TTC549 (cell line): ENCODE measurements at regions not wholly inside any gene's neighbourhood (a gene's known extent, or its start where the extent isn't known, plus 50 kb on each side); places are given as distances from the start of the nearest gene placed in this dataset.
"Not testable (repeated sequence)": the region's sequence is repeated elsewhere in the genome, so short reads cannot be mapped to it uniquely, and the experiment has no call there.

Experiments
- FAIRE-seq: peaks from 2 replicates; lab custom pipeline; 2012; peaks lifted over from hg19 to GRCh38; lab: Jason Lieb, UNC

DNA sequence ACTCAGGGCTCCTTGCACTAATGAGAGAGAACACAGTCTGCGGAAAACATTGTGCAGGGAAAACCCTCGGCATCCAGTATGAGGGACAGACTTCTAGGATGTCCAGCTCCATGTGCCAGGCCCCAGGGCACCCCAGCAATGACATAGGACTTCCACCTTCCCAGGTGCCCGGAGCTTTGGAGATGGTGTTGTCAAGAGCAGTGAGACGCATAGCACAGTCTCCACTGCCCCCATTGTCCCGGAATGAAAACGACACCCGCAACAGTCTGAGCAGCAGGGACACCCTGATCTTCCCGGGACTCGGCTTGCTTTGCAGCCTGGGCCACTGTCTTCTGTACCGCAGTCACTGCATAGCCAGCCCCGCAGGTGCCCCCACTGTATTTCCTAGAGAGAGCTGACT is 339.2 kb upstream of the ADARB2 start:
- no peak for FAIRE-seq

DNA sequence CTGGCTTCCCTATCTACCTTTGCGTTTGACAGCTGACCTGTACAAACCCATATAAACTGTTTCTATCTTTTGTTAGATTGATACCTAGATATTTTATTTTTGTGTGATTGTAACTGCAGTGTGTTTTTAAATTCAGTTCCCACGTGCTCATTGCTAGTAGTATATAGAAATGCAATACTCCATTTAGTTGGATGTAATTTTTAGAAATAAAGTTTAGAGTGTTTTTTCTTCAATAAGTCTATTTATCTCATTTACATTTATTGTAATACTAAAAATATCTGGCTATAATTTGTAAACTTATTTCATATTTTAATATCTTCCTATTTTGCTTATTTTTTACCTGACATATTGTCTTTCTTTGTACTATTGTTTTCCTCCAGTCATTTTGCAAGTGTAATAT is 329.7 kb upstream of the ADARB2 start:
- FAIRE-seq: no peak

DNA sequence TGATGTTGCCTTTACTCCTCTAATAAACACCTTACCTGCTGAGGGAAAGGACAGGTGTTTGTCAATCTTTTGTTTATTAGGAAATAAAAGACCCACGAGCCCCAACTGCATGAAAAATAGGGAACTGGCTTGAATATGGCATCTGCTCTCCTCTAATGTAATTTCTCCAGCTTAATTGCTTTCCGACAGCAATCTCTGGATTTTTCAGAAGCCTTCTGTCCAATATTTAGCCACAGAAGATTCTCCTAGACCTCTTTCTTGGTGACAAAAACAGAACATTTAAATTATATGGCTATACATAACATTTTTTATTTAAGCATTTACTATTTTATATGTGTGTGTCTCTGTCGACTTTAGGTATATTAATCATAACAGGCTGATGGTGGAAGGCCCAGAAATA is 317.4 kb upstream of the ADARB2 start:
- no peak for FAIRE-seq

DNA sequence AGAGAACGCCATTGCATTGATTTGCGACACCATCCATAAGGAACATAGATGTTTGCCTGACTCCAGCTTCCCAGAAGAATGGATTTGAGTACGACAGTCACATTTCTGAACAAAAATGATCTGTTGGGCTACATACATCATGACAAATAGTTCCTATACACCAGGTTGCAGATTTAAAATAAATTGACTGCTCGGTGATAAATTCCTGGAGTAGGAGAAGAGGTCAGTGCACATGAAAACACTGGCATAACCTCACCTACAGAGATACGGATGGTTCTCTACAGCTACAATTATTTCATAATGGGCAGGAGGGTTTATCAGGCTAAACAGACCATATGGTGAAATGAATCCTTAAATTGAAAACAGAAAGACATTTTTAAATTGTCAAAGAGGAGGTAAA is 316.5 kb upstream of the ADARB2 start:
- FAIRE-seq: no peak

DNA sequence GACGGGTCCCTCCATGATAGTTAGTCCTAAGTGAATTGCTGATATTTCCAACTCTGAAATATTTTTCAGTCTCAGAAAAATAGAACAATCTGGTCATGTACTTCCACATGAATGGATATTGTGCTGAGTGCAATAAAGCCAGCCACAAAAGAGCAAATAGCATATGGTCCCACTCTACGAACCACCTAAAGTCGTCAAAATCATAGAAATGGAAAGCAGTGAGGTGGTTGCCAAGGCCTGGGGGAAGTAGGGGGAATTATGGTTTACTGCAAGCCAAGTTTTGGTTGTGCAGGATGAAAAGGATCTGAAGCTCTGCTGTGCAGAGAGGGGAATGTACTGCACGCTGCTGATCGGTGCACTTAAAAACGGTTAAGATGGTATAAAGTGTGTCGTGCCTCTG is 313.8 kb upstream of the ADARB2 start:
- no peak for FAIRE-seq

DNA sequence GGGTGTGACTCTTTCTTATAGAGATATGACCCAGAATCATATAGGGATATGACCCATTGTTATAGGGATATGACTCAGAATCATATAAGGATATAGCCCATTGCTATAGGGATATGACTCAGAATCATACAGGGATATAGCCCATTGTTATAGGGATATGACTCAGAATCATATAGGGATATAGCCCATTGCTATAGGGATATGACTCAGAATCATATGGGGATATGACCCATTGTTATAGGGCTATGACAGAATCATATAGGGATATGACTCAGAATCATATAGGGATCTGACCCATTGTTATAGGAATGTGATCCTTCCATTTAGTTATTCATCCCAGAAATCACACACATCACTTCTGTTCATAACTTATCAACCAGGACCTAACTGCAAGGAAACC is 312.2 kb upstream of the ADARB2 start:
- FAIRE-seq: no peak

DNA sequence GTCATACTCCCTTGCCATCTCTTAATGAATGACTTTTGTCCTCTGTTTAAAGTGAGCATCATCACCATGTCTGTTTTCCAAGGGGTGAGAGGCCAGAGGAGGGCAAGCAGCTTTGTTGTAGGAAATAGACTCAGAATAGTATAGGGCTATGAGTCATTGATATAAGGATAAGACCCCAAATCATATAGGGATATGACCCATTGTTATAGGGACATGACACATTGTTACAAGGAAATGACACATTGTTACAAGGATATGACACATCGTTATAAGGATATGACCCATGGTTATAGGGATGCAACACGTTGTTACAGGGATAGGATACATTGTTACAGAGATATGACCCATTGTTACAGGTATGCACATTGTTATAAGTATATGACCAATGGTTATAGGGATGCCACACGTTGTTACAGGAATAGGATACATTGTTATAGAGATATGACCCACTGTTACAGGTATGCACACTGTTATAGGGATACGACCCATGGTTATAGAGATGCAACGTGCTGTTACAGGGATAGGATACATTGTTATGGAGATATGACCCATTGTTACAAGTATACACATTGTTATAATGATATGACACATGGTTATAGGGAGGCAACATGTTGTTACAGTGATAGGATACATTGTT is 311.1 kb upstream of the ADARB2 start:
- no peak for FAIRE-seq

DNA sequence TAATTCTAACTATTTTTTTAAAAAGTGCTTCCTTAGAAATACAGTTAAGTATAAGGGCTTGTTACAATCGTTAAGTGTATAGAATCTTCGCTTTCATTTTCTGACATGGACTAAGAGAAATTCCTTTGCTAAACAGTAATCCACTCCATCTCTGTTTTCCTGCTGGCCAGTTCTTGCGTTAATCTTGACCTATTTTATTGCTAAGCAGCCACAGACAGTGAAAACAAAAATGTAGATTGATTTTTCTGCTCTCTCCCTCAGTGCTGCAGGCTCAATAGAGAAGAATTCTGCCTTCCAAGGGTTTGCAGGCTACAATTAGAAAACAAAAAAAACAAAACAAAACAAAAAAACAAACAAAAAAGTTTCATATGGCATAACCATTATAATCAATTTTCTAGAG is 310.4 kb upstream of the ADARB2 start:
- FAIRE-seq: no peak

DNA sequence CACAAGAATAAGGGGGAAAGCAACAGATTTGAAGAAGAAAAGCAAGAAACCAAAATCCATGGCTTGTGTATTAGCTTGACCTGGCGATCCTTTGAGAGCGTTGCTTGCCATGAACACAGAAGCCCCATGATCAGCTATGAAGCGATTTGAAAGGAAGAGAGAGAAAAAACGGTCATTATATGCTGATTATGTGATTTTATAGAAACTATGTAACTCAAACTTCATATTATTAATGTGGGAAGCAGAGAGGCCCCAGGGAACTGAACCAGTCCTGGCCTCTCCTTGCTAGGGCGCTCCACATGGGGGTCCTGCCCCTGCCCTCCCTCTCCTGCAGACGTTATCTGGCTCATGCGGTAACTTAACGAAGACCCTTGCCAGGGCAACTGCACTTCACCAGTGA is 306.1 kb upstream of the ADARB2 start:
- no peak for FAIRE-seq

DNA sequence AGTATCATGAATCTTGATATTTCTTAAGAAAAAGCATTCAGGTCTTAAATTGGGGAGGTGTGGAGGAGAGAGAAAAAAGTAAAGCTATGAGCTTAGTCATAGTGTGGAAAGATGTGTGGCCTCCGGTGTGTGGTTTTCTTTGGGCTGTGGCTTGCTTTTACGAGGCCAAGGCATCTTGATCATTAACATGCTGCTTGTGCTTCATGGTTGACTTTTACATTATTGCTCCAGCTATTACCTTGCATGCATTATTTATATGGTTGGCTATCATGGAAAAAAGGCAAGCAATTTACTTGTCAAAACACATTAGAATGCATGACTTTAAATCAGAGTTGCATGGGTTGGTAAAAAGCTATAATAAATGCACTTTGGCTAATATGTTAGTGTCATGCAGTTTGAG is 300.7 kb upstream of the ADARB2 start:
- FAIRE-seq: no peak

DNA sequence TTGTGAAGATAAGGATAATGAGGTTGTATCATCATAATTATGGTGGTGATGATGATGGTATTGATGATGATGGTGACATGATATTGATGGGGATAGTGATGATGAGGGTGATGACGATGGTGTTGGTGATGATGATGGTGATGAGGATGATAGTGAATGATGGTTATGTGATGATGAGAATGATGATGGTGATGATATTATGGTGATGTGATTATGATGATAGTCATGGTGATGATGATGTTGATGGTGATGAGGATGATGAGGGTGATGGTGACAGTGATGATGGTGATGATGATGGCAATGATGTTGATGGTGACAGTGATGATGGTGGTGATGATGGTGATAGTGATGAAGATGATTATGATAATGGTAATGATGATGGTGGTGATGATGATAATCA is 299.9 kb upstream of the ADARB2 start:
- FAIRE-seq: no peak

DNA sequence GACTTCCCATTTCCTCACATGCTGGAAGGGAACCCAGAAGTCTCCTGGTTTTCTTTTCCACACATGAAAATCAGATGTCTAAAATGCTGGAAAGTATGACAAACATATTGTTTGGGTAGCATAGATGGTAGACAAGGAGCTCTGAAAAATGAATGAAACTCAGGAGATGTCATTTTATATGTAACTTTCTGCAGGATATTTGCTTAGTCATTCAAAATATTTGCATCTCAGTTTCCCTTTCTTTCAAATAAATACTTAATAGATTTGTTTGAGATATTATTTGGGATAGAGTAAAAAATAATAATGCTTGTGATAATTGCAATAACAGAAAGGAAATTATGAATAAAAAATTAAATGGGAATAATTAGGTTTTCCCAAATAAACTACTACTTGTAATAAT is 298.9 kb upstream of the ADARB2 start:
- FAIRE-seq: no peak

DNA sequence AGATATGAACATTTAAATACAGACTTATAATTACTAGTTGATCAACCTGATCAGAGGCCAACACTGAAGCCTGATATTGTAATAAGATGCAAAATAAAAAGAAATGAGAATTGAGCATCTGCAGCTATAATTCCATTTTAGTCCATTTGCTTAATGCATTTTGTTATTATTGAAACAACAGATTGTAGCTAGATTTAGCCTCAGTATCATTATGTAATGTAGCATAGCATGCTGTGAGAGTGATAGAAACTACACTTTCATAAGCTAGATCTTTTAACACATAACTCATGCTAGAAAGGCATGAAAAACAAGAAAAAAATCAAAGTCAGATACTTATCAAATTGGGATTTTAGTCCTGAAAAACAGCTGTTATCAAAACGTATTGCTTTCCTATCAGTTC is 292.7 kb upstream of the ADARB2 start:
- no peak for FAIRE-seq

DNA sequence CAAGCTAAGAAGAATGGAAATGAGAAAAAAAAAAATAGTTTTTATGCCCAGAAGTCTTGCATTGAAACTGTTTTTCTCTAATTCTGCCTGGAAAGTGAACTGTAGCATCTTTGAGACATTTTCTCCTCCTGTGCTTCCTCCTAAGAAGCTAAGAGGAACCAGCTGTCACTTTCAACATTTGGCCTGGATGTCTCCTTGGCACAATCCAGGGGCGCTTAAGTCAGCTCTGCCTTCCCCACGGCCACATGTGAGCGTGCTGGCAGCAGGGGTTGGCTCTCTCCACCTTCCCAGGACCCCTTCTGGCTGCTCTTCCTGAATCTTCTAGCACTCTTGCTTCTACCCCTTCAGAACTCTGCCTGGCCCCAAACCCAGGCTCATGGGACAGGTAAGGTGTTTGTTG is 289.6 kb upstream of the ADARB2 start:
- no peak for FAIRE-seq

DNA sequence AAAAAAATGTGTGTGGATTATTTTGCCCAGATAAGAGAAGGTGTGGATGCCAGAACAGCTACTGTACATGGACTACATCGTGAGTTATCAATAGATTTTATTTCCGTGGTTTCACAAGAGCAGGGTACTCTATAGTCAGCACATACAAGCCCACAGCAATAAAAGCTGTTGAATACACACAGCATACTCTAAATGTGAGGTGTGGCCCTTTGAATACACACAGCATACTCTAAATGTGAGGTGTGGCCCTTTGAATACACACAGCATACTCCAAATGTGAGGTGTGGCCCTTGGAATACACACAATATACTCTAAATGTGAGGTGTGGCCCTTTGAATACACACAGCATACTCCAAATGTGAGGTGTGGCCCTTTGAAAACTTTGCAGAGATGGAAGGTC is 287.4 kb upstream of the ADARB2 start:
- FAIRE-seq: not testable (repeated sequence)

DNA sequence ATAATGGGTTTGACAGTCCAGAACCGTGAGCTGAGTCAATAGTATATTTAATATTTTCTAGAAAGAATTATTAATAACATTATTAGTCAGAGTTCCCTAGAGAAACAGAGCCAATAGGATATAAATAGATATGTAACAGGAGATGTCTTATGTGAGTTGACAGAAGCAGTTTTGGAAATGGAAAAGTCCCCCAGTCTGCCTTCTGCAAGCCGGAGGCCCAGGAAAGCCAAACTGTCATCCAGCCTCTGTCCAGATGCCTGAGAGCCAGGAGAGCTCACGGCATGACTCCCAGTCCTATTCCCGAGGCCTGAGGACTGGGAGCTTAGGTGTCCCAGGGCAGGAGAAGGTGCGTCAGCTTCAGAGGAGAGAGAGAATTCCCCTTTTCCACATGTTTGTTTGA is 286.4 kb upstream of the ADARB2 start:
- no peak for FAIRE-seq

DNA sequence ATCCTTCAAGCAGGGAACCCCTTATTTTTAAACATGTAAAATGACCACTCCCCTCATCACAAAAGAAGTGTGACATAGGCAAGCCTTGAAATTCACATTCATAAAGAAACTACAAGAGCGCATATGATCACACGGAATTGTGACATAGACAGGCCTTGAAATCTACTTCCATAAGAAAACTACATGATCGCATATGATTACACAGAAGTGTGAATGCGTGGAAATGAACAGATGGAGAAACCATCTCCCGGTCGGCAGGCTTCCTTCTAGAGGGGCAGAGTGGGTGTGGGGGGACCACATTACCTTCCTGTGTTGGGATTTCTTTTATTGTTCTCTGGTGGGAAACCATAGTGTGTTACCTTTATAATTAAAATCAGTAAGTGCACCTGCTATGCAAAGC is 285.1 kb upstream of the ADARB2 start:
- no peak for FAIRE-seq

DNA sequence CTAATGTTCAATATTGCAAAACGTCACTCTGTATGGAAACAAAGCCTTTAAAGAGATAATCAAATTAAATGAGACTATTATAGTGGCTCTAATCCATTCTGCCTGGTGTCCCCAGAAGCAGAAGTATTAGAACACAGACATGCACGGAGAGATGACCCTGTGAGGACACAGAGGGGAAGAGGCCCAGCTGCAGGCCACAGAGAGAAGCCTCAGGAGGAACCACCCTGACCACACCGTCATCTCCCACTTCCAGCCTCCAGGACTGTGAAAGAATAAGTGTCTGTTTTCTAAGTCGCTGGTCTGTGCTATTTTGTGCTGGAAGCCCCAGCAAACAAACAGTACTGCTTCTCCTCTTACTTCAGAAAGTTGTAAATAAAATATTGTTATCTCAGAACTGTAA is 283.5 kb upstream of the ADARB2 start:
- FAIRE-seq: no peak

DNA sequence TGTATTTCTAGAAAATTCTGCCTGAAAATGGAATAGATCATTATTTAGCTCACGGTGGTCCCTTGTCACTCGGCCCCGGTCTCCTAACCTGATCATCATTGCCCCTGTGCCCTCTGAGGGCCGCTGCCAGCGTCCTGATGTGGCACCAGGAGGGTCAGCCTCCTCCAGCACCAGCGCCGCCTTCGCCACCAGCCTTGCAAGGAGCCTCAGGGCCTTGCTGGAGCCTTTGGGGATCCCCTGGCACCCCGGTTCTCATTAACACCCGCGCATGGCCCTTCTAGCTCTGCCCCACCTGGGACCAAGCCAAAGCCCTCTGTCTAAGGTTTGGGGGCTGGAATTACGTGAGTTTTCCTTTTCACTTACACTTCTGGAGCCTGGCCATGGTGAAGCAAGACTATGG is 282.5 kb upstream of the ADARB2 start:
- no peak for FAIRE-seq

DNA sequence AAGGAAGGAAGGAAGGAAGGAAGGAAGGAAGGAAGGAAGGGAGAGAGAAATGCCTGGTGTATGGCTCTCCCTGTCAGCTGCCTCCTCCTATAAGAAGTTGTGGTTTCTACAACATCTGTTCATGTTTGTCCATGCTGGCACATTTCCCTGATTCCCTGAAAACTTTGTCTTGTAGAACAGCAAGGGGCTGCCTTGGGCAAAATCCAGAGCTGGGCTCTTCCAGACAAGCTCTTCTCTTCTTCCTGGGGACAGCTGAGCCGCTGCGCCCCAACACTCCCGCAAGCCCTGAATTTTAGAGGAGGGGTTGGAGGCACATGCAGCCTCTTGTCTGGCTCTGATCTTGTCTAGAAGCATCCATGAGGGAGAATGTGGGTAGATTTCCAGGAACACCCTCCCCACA is 282.0 kb upstream of the ADARB2 start:
- no peak for FAIRE-seq

DNA sequence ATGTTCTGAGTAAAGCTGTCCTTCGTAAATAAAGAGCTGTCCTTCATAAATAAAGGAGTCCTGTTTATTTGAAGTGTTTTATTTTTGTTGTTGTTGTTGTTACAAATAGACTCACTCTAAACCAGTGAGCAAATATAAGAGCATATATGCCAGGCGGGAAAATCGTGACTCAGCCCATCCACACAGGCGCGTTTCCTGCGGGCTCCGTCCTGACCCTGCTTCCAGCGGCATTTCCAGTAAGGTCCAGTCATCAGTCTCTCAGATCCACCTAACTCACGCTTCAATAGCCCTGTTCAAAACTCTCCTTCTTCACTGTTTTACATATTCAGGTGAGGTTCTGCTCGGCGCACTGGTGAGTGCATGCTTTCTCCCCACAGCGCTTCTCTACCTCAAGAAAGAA is 277.2 kb upstream of the ADARB2 start:
- no peak for FAIRE-seq

DNA sequence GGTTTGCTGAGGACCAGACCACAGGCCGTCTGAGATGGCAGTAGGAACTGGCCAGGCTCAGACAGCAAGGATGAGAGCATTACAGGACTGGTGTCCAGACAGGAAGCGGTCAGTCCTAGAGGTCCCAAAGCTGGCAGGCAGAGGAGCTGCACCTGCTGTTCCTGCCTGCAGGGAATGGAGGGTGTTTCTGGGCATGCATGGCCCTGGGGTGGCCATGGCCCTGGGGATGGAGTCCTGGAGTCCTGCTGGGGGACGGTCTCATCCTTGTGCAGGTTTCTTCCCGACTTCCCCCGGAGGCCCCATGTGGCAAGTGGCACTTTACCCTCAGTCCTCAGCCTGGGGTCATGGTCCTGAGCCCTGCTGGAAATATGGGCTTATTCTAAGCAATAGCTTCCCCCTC is 274.9 kb upstream of the ADARB2 start:
- FAIRE-seq: no peak

DNA sequence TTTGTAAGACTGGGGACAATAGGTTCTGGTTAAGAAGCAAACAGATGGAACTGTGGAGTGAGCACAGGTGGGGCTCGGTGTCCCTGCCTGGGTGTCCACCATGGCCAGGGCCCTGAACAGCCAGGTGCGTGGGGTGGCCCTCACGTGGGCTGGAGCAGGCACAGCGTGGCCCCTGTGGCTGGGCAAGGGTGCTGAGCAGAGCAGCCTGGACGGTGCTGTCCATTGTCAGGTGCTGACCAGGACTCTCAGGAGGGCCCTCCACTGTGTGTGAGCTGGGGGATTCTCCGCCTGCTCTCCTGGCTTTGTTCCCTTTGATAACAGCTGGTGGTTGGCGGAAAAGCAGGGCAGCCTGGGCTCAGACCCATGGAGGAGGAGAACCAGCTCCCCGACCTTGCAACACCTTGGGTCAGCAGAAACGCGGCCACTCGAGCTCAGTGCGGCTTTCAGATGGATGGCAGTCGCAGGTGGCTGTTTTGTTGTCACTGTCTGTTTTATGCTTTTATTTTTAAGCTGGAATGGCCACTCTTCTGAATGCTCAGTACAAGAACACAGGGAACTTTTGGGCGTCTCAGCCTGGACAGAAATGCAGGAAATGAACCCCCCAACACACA is 273.9 kb upstream of the ADARB2 start:
- FAIRE-seq: no peak

DNA sequence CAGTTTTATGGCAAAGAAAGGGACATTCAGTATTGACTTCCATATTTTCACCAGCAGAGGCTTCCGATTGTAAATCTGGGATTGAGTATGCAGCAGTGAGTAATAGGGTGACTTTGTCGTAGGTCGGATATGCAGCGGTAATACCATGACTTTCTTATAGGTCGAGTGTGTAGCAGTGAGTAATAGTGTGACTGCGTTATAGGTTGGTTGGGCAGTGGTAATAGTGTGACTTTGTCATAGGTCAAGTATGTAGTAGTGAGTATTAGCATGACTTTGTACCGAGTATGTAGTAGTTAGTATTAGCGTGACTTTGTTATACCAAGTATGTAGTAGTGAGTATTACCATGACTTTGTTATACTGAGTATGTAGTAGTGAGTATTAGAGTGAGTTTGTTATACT is 268.2 kb upstream of the ADARB2 start:
- no peak for FAIRE-seq

DNA sequence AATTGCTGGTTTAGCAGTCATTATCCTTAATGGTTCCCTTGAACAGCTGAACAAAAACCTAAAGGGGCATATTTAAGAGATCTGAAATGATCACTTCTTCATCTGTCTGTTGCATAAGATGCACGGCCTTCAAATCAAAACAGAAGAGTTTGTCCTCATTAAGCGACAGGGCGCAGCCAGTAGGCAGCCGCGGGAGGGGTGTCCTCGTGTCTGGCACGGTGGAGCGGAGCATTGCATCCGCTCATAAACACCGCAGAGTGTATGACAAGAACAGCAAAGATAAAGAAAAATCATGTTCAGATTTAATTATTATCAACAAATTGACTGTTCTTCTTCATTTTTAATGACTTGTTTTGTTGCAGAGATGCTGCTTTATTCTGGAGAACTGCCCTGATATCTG is 255.6 kb upstream of the ADARB2 start:
- no peak for FAIRE-seq
